ENCODE measurements at regions not wholly inside any gene's neighbourhood (a gene's known extent, or its start where the extent isn't known, plus 50 kb on each side); places are given as distances from the start of the nearest gene placed in this dataset.

- TF ChIP-seq, protein P1, sequence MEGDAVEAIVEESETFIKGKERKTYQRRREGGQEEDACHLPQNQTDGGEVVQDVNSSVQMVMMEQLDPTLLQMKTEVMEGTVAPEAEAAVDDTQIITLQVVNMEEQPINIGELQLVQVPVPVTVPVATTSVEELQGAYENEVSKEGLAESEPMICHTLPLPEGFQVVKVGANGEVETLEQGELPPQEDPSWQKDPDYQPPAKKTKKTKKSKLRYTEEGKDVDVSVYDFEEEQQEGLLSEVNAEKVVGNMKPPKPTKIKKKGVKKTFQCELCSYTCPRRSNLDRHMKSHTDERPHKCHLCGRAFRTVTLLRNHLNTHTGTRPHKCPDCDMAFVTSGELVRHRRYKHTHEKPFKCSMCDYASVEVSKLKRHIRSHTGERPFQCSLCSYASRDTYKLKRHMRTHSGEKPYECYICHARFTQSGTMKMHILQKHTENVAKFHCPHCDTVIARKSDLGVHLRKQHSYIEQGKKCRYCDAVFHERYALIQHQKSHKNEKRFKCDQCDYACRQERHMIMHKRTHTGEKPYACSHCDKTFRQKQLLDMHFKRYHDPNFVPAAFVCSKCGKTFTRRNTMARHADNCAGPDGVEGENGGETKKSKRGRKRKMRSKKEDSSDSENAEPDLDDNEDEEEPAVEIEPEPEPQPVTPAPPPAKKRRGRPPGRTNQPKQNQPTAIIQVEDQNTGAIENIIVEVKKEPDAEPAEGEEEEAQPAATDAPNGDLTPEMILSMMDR (IDR thresholded peaks at IDR 0.05): no peak
- no peak for TF ChIP-seq POLR2A (IDR thresholded peaks at IDR 0.05)
These were observed 1395.0 kb downstream of the ZPLD1 start for GRCh38 chr3:103829723-103830326.

All from body of pancreas (tissue), 4 donors.